Colonic mucosa (tissue), 4 donors: ENCODE measurements at regions not wholly inside any gene's neighbourhood (a gene's known extent, or its start where the extent isn't known, plus 50 kb on each side); places are given as distances from the start of the nearest gene placed in this dataset.
A peak's percentile ranks its signal among the peaks of the same experiment; 100 is the strongest.
"Not testable (repeated sequence)": the region's sequence is repeated elsewhere in the genome, so short reads cannot be mapped to it uniquely, and the experiment has no call there.

Experiments
- DNase-seq: peaks from one replicate; pipeline ENCODE4 v3.0.0-alpha.2; 2020
- H3K27ac ChIP-seq: fragments of 200-600 bp; one replicate; pipeline ENCODE4 v1.8.0; 2021
- H3K27me3 ChIP-seq: fragments of 200-600 bp; one replicate; pipeline ENCODE4 v1.8.0; 2021
- H3K36me3 ChIP-seq: fragments of 200-600 bp; one replicate; pipeline ENCODE4 v1.8.0; 2021
- H3K4me1 ChIP-seq: fragments of 200-600 bp; one replicate; pipeline ENCODE4 v1.8.0; 2021; ENCODE audit warnings: mild to moderate bottlenecking
- H3K4me3 ChIP-seq: fragments of 200-600 bp; one replicate; pipeline ENCODE4 v1.8.0; 2021
- H3K9ac ChIP-seq, 2 donors: one replicate each; pipeline ENCODE4 v1.7.0; 2013; ENCODE audit warnings: control low read depth in 2 of 2, low read depth in 2 of 2, low read length in 2 of 2
- H3K9me3 ChIP-seq: fragments of 200-600 bp; one replicate; pipeline ENCODE4 v1.8.0; 2021
- intact Hi-C: fragments of 100-400 bp; cut with DNase I; formaldehyde crosslinking; loops from one replicate; pipeline ENCODE4 v1.14.1; 2022
- TF ChIP-seq, protein P1 (sequence below): fragments of 200-600 bp; IDR thresholded peaks from one replicate; pipeline ENCODE4 v1.8.0; 2022; ENCODE audit warnings: antibody characterized with exemption, mild to moderate bottlenecking
- donor health status: healthy.
- donor health status: DM: no; HTN: no; CAD: no.
- donor health status: DM: no; HTN: no; CAD: no.

DNA sequence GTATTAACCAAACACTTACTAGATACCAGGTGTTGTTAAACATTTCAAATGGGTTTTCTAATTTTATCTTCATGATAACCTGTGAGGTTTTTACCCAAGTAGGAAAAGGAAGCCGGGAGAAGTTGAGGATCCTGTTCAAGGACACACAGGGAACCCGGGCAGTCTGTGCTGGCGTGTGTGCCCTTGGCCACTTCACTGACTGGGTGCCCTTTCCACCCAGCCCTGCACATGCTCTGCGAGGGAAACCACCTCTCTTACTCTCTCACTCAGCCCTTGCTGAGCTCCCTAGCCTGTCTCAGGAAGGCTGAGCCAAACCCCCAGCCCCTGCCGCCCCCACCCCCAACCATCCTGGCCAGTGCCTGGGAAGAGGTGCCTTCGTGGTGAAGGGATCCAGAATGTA lies 51.8 kb downstream of the TEX44 start:
- H3K4me3 ChIP-seq: no peak overlapping the region
- TF ChIP-seq, protein P1, sequence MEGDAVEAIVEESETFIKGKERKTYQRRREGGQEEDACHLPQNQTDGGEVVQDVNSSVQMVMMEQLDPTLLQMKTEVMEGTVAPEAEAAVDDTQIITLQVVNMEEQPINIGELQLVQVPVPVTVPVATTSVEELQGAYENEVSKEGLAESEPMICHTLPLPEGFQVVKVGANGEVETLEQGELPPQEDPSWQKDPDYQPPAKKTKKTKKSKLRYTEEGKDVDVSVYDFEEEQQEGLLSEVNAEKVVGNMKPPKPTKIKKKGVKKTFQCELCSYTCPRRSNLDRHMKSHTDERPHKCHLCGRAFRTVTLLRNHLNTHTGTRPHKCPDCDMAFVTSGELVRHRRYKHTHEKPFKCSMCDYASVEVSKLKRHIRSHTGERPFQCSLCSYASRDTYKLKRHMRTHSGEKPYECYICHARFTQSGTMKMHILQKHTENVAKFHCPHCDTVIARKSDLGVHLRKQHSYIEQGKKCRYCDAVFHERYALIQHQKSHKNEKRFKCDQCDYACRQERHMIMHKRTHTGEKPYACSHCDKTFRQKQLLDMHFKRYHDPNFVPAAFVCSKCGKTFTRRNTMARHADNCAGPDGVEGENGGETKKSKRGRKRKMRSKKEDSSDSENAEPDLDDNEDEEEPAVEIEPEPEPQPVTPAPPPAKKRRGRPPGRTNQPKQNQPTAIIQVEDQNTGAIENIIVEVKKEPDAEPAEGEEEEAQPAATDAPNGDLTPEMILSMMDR: no peak
- peak overlapping the region in 1 of 2 donors; percentile 21 for H3K9ac ChIP-seq
- no peak for DNase-seq
- intact Hi-C loops: no loop called here
- no peaks in the 10 kb centered on the region for H3K27me3 ChIP-seq
- no peaks in the 10 kb centered on the region for H3K9me3 ChIP-seq
- H3K27ac ChIP-seq: peak overlapping the region; percentile 97
- H3K36me3 ChIP-seq: no peaks in the 10 kb centered on the region
- H3K4me1 ChIP-seq: peaks cover 16% of the 10 kb centered on the region

DNA sequence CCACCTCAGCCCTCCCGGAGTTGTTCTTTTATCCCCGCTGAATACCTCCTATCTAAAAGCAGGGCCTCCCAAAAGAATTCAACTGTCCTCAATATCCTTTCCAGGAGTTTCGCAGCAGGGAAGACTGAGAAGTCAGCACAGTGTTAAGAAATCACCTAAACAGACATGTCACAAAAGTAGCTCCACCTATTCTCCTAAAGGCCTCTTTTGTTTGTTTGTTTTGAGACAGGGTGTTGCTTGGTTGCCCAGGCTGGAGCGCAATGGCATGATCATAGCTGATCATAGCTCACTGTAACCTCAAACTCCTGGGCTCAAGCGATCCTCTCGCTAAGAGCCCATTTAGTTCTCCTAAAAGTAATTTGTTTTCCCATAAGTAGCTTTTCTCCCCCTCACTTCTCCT lies 53.8 kb downstream of the TEX44 start:
- no peaks in the 10 kb centered on the region for H3K9me3 ChIP-seq
- H3K27me3 ChIP-seq: no peaks in the 10 kb centered on the region
- no peak for DNase-seq
- intact Hi-C loops: no loop called here
- H3K9ac ChIP-seq: peak overlapping the region; percentile 12 to 46
- H3K4me1 ChIP-seq: peaks cover 16% of the 10 kb centered on the region
- no peaks in the 10 kb centered on the region for H3K36me3 ChIP-seq
- H3K27ac ChIP-seq: peak overlapping the region; percentile 30
- no peak overlapping the region for H3K4me3 ChIP-seq
- TF ChIP-seq, protein P1: no peak

GRCh38 chr2:231648579-231649174 lies 56.0 kb downstream of the TEX44 start:
- H3K9me3 ChIP-seq: no peaks in the 10 kb centered on the region
- no peak overlapping the region for H3K9ac ChIP-seq
- H3K27ac ChIP-seq: no peak overlapping the region
- H3K4me1 ChIP-seq: peaks cover 8% of the 10 kb centered on the region
- TF ChIP-seq, protein P1: peak; percentile 69
- no peaks in the 10 kb centered on the region for H3K27me3 ChIP-seq
- DNase-seq: peak; percentile 91
- no peak overlapping the region for H3K4me3 ChIP-seq
- intact Hi-C loops: loop anchor here (2.0 kb wide), 1 partner anchor 26 kb away; no protein-coding TSS in a partner anchor
- no peaks in the 10 kb centered on the region for H3K36me3 ChIP-seq

GRCh38 chr2:231651561-231651960 lies 56.8 kb upstream of the PTMA start:
- H3K9ac ChIP-seq, H3K4me3 ChIP-seq, H3K9me3 ChIP-seq, intact Hi-C loops, DNase-seq, H3K27me3 ChIP-seq, H3K27ac ChIP-seq, H3K4me1 ChIP-seq, H3K36me3 ChIP-seq: not testable (repeated sequence)

- intact Hi-C loops: no loop called here
- no peaks in the 10 kb centered on the region for H3K4me1 ChIP-seq
Measured at GRCh38 chr2:231655488-231655887, 52.8 kb upstream of the PTMA start.

GRCh38 chr2:231655894-231656293 lies 52.4 kb upstream of the PTMA start:
- Histone ChIP-seq H3K4me3 (no peak overlapping the region), H3K36me3 (no peaks in the 10 kb centered on the region), H3K9ac (peak overlapping the region in 1 of 2 donors; percentile 2), H3K27me3 (no peaks in the 10 kb centered on the region), H3K4me1 (no peaks in the 10 kb centered on the region), H3K9me3 (no peaks in the 10 kb centered on the region), H3K27ac (no peak overlapping the region)
- TF ChIP-seq, protein P1: no peak
- no peak for DNase-seq
- intact Hi-C loops: no loop called here

More at GRCh38 chr2:231655488-231655887, 52.8 kb upstream of the PTMA start:
- no peaks in the 10 kb centered on the region for H3K36me3 ChIP-seq
- TF ChIP-seq, protein P1: no peak
- DNase-seq: no peak
- no peaks in the 10 kb centered on the region for H3K9me3 ChIP-seq
- H3K9ac ChIP-seq: peak overlapping the region in 1 of 2 donors; percentile 2
- no peaks in the 10 kb centered on the region for H3K27me3 ChIP-seq
- no peak overlapping the region for H3K4me3 ChIP-seq
- no peak overlapping the region for H3K27ac ChIP-seq
